ENCODE measurements at regions not wholly inside any gene's neighbourhood (a gene's known extent, or its start where the extent isn't known, plus 50 kb on each side); places are given as distances from the start of the nearest gene placed in this dataset.

DNA sequence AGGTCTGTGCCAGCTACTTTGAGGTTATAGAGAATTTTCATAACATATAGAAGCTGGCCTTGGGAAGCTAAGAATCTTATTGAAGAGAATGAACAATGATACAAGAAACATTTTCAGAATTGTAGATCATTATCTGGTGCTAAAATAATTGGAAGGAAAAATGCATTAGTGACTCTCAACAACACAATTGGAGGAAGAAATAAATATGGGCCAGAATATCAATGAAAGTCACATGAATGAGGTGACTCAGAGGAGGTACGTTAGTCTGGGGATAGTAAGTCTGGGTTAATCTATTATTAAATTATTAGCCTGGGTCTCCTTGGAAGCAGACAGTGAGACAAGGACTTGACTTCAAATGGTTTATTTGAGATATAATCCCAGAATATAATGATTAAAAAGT, 529.3 kb upstream of the SLIT2 start:
- no peak for DNase-seq (ENCODE audit: low read depth in 2 of 2)

DNA sequence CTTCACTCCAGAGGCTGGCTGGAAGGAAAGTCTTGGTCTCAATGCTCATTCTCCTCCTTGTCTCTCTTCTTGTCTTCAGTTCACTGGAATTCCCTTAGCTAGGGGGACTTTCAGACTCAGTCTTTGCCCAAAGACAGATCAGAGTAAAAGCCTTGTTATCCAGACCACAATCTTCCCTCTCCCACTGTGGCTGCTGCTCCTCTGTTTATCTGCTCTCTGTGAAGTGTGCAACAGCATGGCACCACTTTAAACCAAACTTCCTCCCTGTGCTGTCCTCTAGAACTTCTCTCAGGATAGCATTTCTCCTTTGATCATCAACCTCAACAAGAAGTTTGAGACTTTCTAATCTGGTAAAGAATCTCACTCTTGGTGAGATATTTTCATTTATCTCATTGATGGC, 530.1 kb upstream of the SLIT2 start:
- DNase-seq (ENCODE audit: low read depth in 2 of 2) = no peak

- DNase-seq (ENCODE audit: low read depth in 2 of 2) = no peak
Observed at GRCh38 chr4:19720610-19721009, 531.1 kb upstream of the SLIT2 start.

- DNase-seq (ENCODE audit: low read depth in 2 of 2) = no peak
Observed at GRCh38 chr4:19720190-19720589, 531.5 kb upstream of the SLIT2 start.

DNA sequence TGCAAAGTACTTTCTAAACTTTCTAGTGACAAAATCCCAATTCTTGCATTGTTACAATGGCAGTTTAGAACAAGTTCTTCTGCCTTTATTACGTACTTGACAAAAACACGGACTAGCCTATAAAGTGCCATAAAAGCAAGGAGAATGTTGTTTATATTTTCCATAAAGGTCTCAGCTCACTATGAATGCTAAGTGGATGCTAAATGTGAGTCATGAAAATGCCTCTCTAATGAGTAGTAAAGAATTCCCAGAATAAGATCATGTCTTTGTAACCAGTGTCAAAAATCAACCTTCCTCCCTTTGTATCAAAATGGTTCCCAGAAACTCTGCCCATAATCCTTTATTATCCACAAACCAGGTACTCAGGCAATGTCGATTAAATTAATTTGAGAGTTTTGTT, 539.8 kb upstream of the SLIT2 start:
- DNase-seq (ENCODE audit: low read depth in 2 of 2) = peak; percentile 62 to 66

GRCh38 chr4:19707876-19708275, 543.8 kb upstream of the SLIT2 start:
- DNase-seq (ENCODE audit: low read depth in 2 of 2) = no peak

DNA sequence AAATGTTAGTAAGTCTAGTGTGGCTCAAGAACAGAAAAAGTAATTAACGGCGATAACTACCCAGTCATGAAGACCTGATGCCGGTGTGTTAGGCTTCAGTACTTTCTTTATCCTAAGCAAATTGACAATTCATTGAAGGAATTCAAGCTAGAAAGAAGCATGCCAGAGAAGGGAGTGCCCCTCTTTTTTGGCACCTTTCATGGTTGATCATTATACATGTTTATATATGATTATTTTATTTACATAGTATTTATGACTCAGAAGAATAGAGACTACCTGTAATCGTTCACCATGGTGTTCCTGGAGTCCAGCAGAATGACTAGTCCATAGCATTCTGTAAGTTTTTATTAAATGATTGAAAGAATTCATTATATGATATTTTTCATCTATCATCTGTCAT, 548.3 kb upstream of the SLIT2 start:
- DNase-seq (ENCODE audit: low read depth in 2 of 2) = no peak

- no peak for DNase-seq (ENCODE audit: low read depth in 2 of 2)
Observed at GRCh38 chr4:19700992-19701391, 550.7 kb upstream of the SLIT2 start.

GRCh38 chr4:19698961-19699360, 552.7 kb upstream of the SLIT2 start:
- no peak for DNase-seq (ENCODE audit: low read depth in 2 of 2)

DNA sequence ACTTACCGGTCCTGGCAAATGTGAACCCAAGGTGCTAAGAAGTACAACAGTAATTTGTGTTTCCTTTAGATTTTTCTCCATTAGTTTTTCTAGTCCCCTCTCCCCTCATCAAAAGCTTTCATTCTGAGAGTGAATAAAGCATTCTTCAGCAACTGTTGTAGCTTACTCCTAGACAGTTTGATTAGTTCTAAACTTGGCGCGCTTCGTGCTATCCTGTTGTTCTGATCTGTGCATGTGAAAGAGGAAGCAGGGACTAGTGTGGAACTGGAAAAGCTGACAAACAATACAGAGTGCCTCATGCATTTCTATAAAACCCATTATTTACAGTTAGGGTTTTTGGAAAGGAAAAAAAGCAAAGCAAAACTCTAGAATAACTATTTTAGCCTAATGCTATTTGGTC, 556.9 kb upstream of the SLIT2 start:
- DNase-seq (ENCODE audit: low read depth in 2 of 2) = no peak

GRCh38 chr4:19693936-19694570, 557.7 kb upstream of the SLIT2 start:
- no peak for DNase-seq (ENCODE audit: low read depth in 2 of 2)

DNA sequence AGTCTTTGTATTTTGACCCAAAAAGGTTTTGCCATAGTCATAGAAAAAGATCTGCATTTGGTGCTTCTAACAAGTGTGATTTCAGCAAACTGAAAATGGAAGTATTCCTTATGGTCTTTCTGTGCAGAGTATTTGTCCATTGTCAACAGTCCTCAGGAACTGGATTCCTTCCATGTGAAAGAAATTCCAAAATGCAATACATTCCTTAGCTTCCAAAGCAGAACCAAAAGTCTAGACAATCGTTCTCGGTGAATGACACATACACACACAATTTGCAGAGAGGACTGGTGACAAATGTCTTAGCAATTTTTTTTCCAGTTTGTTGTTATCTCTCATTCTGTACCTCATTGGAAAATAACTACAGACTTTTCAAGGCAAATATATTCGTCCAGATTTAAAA, 562.2 kb upstream of the SLIT2 start:
- peak; percentile 74 to 76 for DNase-seq (ENCODE audit: low read depth in 2 of 2)

DNA sequence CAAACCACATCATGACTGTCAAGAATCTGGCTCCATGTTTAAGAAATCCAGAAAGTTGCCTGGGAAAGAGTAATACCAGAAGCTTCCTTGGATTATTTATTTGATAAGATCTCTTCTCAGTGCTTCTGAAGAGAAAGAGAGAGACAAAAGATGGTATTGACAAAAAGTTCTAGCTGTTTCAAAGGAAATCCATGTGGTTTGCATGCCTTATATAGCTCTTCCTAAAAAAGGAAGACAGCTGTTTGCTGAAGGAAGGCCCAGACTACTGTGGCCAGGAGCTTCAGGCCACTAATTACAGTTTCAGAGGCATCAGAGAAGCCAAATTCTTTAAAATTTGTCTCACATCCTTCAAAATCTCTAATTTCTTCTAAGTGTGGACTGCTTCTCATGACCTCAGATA, 565.2 kb upstream of the SLIT2 start:
- DNase-seq (ENCODE audit: low read depth in 2 of 2) = no peak

DNA sequence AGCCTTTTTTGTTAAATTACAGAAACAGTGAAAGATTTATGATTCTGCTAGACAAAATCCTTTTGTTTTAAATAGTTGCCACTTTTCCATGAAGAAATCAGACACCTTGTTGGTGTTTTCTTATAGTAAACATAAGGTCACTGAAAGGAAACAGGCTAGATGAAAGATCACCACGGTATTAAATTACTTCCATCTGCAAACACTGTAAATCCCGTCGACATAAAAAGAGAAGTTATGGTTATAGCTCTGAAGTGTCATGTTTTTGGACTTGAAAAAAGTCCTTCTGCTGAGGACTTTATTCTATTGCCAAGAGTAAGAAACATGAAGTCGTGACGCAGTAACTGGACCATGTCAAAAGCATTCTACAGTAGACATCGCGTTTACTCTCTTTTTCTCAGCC, 567.6 kb upstream of the SLIT2 start:
- peak; percentile 35 to 37 for DNase-seq (ENCODE audit: low read depth in 2 of 2)

GRCh38 chr4:19683426-19683825, 568.3 kb upstream of the SLIT2 start:
- DNase-seq (ENCODE audit: low read depth in 2 of 2) = peak; percentile 34 to 47

- no peak for DNase-seq (ENCODE audit: low read depth in 2 of 2)
Observed at GRCh38 chr4:19677211-19677610, 574.5 kb upstream of the SLIT2 start.

DNA sequence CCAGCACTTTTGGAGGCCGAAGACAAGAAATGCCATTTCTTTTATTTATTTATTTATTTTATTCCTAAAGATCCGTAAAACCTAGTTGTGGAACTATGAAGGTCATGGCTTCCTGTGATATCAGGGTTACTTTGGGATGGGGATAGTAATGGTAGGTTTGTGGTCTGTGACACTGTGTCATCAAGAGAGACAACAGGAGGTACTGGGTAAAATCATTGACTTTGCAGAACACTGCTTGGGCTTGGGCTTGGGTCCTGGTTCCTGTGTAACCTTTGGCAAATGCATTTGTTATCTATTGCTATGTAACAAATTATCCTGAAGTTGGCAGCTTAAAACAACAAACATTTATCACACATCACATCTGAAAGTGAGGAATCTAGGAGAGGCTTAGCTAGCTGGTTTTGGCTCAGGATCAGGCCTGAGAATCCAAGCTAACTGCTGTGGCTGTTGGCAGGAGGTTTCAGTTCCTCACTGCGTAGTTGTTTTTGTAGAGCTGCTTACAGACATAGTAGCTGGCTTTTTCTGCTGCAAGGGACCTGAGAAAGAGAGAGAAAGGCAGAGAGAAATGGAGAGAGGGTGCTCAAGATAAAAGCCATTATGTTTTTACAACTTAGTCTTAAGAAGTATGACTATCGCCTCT, 576.4 kb upstream of the SLIT2 start:
- no peak for DNase-seq (ENCODE audit: low read depth in 2 of 2)

GRCh38 chr4:19659101-19659500, 592.6 kb upstream of the SLIT2 start:
- DNase-seq (ENCODE audit: low read depth in 2 of 2) = no peak

DNA sequence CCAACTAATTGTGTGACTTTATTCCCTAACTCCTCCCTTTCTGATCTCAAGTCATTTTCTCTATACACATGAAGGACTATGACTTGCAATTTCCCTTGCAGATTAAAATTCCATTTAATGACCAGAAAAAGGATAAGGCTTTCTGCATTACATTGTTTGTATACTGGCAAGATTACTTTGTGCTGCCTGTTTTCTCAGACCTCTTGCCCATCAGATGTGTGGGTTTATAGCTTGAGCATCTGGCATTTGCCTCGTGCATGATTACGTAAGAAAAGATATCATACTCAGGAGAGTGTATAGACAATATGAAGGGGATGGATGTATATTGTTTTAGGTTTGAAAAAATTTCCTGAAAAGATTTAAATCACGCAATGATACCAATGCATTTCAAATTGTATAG, 593.8 kb upstream of the SLIT2 start:
- DNase-seq (ENCODE audit: low read depth in 2 of 2) = no peak

GRCh38 chr4:19655666-19656065, 596.0 kb upstream of the SLIT2 start:
- DNase-seq (ENCODE audit: low read depth in 2 of 2) = no peak

DNA sequence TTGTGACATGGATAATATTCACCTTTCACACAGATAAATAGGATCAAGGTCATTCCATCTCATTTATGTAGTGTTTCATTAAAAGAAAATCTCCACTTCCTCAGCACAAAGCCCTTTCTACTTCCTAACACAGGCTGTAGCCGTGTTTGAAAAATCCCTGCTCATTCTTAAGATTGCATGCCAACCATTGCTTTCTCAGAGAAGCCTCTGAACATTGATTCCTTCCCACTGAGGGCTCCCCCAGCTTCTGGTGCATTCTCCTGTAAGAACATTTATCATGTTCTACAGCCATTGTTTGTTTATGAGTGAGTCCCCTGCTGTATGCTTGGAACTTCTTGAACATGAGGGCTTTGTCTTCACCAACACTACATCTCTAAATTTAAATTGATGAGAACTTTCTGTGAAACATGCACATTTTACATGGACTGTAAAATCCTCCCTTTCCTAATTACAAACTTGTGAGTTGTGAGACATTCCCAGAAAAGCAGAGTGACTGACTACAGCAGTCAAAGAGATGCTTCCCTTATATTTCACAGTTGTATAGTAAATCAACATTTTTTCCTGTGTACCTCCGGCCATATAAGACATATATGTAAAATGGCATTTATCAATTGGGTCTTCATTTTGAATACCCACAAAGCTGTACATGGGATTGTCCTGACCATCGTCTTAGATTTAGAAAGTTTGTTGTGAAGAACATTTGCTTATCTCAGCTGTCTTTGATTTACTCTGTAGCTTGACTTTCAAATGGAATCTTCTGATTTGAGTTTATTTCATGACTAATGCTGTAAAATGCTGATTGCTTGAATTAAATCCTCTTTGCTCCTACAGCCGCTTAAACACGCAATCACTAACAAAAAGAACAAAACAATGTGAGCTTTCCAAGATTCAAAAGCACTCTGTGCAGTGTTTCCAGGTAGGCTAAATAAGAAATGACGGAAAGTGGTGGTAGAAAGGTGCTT, 600.5 kb upstream of the SLIT2 start:
- DNase-seq (ENCODE audit: low read depth in 2 of 2) = peak in 1 of 2 experiments; percentile 17

GRCh38 chr4:19645589-19645988, 606.1 kb upstream of the SLIT2 start:
- DNase-seq (ENCODE audit: low read depth in 2 of 2) = no peak

DNA sequence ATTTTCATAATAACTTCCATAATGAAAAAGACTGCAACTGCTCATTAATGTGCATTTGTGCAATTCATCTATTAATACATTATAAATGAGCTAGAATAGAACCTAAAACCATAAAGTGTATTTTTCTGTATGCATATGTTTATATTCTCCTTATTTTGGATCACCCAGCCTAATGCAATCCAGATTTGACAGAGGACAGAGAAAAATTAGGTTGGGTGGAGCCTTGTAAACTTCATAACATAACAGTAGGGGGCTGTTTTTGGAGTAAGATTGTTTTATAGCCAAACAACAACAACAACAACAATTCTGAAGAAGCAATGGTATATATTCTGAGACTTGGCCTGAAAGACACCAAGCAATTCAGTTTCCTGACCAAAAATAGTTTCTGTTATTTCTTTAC, 615.3 kb upstream of the SLIT2 start:
- DNase-seq (ENCODE audit: low read depth in 2 of 2) = no peak
